Right lobe of liver (tissue), 4 donors: ENCODE measurements at regions not wholly inside any gene's neighbourhood (a gene's known extent, or its start where the extent isn't known, plus 50 kb on each side); places are given as distances from the start of the nearest gene placed in this dataset.
"Not testable (repeated sequence)": the region's sequence is repeated elsewhere in the genome, so short reads cannot be mapped to it uniquely, and the experiment has no call there.

Experiments
- POLR2A ChIP-seq: fragments of 450-650 bp; IDR thresholded peaks from one replicate; pipeline ENCODE4 v1.6.1; 2017; ENCODE audit warnings: antibody characterized with exemption, mild to moderate bottlenecking
- TF ChIP-seq, protein P1 (sequence below), 4 donors: fragments of 200-600 bp in 3 of 4; fragments of 450-650 bp in 1 of 4; IDR thresholded peaks; one replicate each; pipeline versions ENCODE4 v1.5.1 to v1.8.0; 2016 to 2022; ENCODE audit warnings: antibody characterized with exemption in 4 of 4, mild to moderate bottlenecking in 2 of 4
- donor health status: DM: no; HTN: no; CAD: no.
- donor health status: DM: no; HTN: no; CAD: no.
- donor health status: DM: no; HTN: yes; CAD: no.

DNA sequence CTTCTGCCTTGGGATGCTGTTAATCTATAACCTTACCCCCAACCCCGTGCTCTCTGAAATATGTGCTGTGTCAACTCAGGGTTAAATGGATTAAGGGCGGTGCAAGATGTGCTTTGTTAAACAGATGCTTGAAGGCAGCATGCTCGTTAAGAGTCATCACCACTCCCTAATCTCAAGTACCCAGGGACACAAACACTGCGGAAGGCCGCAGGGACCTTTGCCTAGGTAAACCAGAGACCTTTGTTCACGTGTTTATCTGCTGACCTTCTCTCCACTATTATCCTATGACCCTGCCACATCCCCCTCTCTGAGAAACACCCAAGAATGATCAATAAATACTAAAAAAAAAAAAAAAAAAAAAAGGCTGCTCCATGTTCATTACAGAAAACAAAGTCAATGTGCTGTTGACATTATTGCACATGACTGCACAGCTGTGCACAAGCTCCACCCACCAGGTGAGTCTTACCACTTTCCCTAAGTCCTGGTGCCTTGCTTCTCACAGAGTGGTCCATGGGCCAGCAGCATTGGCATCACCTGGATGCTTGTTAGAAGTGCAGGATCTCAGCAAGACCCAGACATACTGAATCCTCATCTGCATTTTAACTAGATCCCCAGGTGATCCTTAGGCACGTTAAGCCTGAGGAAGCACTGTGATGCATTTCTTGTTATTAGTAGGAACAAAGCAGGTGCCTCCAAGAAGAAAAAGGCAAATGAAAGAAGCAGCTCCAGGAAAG is 127.0 kb downstream of the TMX1 start:
- TF ChIP-seq, protein P1, sequence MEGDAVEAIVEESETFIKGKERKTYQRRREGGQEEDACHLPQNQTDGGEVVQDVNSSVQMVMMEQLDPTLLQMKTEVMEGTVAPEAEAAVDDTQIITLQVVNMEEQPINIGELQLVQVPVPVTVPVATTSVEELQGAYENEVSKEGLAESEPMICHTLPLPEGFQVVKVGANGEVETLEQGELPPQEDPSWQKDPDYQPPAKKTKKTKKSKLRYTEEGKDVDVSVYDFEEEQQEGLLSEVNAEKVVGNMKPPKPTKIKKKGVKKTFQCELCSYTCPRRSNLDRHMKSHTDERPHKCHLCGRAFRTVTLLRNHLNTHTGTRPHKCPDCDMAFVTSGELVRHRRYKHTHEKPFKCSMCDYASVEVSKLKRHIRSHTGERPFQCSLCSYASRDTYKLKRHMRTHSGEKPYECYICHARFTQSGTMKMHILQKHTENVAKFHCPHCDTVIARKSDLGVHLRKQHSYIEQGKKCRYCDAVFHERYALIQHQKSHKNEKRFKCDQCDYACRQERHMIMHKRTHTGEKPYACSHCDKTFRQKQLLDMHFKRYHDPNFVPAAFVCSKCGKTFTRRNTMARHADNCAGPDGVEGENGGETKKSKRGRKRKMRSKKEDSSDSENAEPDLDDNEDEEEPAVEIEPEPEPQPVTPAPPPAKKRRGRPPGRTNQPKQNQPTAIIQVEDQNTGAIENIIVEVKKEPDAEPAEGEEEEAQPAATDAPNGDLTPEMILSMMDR (IDR thresholded peaks at IDR 0.05), result not testable (repeated sequence)
- not testable (repeated sequence) for TF ChIP-seq POLR2A
